GM19035 (cell line): ENCODE measurements at regions not wholly inside any gene's neighbourhood (a gene's known extent, or its start where the extent isn't known, plus 50 kb on each side); places are given as distances from the start of the nearest gene placed in this dataset.
"Not testable (repeated sequence)": the region's sequence is repeated elsewhere in the genome, so short reads cannot be mapped to it uniquely, and the experiment has no call there.

Source experiments
- ATAC-seq: cut with Tn5 transposase; IDR thresholded peaks from one replicate; pipeline ENCODE4 v1.9.1; 2021; ENCODE audit not compliant: unreplicated experiment

GRCh38 chr12:88729196-88729595 is 148.9 kb upstream of the KITLG start:
- ATAC-seq = no peak

GRCh38 chr12:88726806-88727720 is 146.8 kb upstream of the KITLG start:
- no peak for ATAC-seq

- no peak for ATAC-seq
Measured at GRCh38 chr12:88725592-88726143, 145.4 kb upstream of the KITLG start.

GRCh38 chr12:88723219-88723618 is 142.9 kb upstream of the KITLG start:
- no peak for ATAC-seq

GRCh38 chr12:88720785-88721650 is 140.7 kb upstream of the KITLG start:
- ATAC-seq = no peak

- no peak for ATAC-seq
Measured at GRCh38 chr12:88720231-88720630, 140.0 kb upstream of the KITLG start.

GRCh38 chr12:88717188-88717587 is 136.9 kb upstream of the KITLG start:
- ATAC-seq = no peak

GRCh38 chr12:88716240-88716639 is 136.0 kb upstream of the KITLG start:
- ATAC-seq = no peak

- no peak for ATAC-seq
Measured at GRCh38 chr12:88715673-88716072, 135.4 kb upstream of the KITLG start.

GRCh38 chr12:88714263-88714882 is 134.1 kb upstream of the KITLG start:
- ATAC-seq = not testable (repeated sequence)

- no peak for ATAC-seq
Measured at GRCh38 chr12:88707800-88708199, 127.5 kb upstream of the KITLG start.

GRCh38 chr12:88706286-88706685 is 126.0 kb upstream of the KITLG start:
- ATAC-seq = no peak

- no peak for ATAC-seq
Measured at GRCh38 chr12:88703790-88704189, 123.5 kb upstream of the KITLG start.

- no peak for ATAC-seq
Measured at GRCh38 chr12:88698471-88698870, 118.2 kb upstream of the KITLG start.

GRCh38 chr12:88693837-88694445 is 113.7 kb upstream of the KITLG start:
- ATAC-seq = no peak

- no peak for ATAC-seq
Measured at GRCh38 chr12:88691811-88692210, 111.5 kb upstream of the KITLG start.

GRCh38 chr12:88684610-88685009 is 104.3 kb upstream of the KITLG start:
- ATAC-seq = no peak

- ATAC-seq = no peak
Measured at GRCh38 chr12:88684170-88684569, 103.9 kb upstream of the KITLG start.

- ATAC-seq = no peak
Measured at GRCh38 chr12:88683628-88684027, 103.4 kb upstream of the KITLG start.

- ATAC-seq = no peak
Measured at GRCh38 chr12:88681271-88681670, 101.0 kb upstream of the KITLG start.

GRCh38 chr12:88677464-88677863 is 97.2 kb upstream of the KITLG start:
- no peak for ATAC-seq
